HG03066 (cell line): ENCODE measurements at regions not wholly inside any gene's neighbourhood (a gene's known extent, or its start where the extent isn't known, plus 50 kb on each side); places are given as distances from the start of the nearest gene placed in this dataset.

Experiments
- ATAC-seq: cut with Tn5 transposase; IDR thresholded peaks from one replicate; pipeline ENCODE4 v1.9.1; 2021; ENCODE audit warnings: low read depth; ENCODE audit not compliant: unreplicated experiment

GRCh38 chr1:226816576-226816975, 53.8 kb upstream of the PSEN2 start:
- ATAC-seq, result no peak

DNA sequence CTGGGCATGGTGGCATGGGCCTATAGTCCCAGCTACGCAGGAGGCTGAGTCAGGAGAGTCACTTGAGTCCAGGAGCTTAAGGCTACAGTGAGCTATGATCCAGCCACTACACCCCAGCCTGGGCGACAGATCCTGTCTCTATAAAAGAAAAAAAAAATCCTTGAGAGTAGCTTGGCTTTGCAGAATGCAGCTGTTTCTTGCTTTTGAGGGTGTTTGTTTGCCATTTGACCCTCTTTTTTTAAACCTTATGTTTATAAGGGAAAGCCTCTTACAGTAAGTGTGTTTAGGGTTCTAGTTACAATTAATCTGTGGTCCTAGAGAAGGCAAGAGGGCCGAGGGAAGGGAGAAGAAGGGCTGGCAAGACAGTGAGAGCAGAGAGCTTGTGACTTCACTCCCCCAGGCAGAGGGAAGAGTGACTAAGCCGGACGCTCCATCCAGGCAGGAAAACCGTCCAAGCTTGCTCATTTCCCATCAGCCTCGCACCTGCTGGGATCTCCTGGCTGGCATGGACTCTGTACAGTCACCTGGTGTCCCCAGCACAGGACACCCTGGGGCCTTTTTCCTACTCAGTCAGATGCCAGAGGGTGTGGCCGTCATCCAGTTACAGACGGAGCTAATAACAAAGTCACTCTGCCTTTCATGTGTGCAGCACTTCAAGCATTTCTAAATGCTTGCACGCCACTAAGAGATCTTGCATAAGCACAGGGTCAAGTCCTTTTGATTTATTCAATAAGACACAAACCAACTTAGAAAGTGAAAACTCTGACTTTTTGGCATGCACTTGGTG, 55.5 kb upstream of the PSEN2 start:
- no peak for ATAC-seq

DNA sequence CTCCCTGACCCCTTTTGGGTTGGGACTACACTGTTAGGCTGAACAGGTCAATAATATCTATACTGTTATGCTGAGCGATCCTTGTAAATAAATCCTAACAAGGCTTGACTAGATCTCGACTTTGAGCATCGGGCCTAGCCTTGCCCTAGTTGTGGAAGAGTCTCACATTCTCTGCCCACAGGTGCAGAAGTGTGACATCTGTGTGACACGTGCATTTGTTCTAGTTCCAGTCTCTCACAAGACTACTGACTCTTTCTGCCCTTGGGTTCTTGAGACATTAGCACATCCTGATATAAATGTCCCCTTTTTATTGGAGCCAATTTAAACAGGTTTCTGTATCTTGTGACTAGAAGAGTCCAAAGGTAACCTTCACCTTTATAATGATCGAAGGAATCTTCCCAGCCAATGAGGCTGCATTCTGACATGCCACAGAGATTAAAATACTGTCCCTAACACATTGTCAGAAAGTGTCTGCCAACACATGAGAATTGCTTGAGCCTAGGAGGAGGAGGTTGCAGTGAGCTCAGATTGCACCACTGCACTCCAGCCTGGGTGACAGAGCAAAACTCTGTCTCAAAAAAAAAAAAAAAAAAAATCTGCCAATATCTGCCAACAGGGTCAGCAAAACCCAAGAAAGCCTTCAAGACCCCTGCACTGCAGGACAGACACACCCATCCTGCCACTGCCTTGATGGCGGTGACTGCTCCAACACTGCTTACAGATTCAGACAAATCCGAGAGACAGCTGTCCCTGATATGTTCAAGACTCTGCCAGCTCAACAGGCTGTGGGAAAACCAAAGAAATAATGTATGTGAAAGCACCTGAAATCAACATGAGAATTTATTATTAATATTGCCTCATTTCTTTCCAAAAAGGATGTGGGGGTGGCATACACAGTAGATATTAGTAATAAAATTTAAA, 56.5 kb upstream of the PSEN2 start:
- no peak for ATAC-seq

DNA sequence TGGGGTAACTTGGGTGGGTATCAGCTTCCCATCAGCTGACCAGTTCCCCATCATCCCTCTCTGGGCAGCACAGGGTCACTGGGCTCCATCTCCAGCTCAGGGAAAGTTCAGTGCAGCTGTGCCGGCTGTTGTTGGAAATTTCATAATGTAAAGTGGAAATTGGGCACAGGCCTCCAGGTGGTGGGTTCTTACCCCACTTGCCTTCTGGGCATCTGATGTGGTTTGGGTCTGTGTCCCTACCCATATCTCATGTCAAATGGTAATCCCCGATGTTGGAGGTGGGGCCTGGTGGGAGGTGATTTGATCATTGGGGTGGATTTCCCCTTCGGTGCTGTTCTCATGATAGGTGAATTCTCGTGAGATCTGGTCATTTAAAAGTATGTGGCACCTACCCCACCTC, 59.7 kb upstream of the PSEN2 start:
- no peak for ATAC-seq

DNA sequence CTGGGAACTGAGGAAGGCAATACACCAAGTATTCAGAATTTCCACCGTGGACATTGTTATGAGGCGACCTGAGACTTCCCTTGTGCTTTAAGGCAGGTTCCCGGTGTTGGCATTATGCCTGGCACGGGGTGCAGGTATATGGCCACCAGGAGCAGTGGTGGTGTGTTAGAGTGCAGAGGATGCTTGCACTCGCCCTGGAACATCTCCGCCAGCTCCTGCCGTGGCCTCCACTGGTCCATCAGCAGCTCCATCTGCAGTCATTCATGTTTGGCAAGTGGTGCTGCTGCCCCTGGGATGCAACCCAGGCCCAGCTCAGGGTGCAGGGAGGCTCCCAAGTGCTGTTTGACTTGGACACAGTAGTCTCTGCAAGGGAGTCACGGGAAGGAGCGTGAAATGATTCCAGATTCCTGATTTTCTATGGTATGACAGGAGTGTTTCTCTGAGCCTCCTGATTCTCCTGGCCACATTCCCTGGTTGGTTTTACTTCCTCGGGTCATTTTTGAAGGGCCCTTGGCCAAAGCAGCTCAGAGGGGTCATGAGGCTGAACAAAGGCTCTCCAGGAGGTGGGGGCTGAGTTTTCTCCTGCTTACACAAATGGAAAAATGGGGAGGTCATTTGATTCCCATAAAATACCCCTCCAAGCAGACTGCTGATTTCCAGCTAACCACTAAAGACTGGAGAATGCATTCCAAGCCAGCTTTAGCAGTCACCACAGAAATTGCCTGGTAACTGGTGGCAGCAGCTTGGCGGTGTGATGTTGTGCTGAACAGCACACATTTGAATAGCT, 60.4 kb upstream of the PSEN2 start:
- no peak for ATAC-seq

DNA sequence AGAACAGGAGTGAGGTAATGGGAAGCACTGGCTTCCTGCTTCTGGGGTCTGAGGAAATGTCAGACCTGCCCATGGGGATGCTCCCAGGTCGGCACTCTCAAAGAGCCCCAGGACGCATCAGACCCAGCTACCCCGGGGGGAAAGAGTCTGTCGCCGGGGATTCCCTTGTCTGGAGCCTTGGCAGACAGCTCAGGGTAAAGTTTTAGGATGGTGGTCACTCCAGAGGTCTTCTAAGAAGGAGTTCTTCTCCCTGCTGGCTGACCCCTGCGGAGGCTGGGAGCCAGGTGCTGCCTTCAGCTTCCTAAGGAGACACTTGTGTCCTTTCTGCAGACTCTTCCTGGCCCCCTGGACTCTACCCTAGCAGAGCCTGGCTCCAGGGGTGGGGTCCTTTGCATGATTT, 61.9 kb upstream of the PSEN2 start:
- ATAC-seq, result no peak

DNA sequence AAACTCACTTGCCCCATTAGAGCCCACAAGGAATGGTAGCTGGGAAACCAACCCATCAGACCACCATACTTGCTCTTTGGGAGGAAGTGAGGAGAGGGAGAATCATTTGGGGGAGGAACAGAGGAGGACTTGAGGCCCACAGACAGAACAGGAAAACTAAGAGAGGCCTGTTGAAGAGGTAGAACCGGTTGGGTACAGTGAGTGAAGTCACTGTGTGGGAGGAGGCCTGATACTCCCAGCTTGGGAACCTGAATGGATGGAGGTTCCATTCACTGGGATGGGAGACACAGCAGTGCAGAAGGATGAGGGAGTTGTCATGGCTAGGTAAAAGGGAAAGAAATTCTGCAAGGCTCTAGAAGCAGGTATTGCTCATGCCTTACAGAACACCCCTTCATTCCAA, 63.4 kb upstream of the PSEN2 start:
- ATAC-seq, result no peak

- ATAC-seq, result no peak
These were observed 65.3 kb upstream of the PSEN2 start for GRCh38 chr1:226804907-226805759.

DNA sequence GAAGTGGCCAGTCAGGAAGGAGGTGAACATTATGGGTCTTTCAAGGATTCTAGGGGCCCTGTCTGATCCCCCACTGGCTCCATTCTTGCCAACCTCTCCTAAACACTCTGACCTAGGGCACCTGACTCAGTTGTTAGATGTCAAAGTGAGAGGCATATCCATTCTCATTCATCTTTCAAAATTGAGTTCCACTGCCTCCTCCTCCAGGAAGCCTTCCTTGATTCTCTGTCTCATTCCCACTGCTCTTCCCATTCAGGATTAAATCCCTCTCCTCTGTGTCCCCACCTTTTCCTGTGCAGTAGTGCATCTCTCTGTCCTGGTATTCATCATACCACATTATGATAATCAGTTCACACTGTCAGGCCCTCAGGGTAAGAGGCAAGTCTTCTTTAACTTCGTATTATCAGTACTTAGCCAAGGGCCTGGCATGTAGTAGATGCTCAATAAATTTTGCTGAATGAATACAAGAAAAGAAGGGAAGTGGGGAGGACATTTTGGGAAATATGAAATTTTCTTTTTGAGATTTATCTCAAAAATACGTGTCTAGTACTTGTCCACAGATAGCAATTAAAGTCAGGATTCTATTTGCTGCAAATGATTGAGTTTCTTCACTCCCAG, 61.8 kb upstream of the ITPKB start:
- no peak for ATAC-seq

- ATAC-seq, result no peak
These were observed 60.7 kb upstream of the ITPKB start for GRCh38 chr1:226799634-226800281.

DNA sequence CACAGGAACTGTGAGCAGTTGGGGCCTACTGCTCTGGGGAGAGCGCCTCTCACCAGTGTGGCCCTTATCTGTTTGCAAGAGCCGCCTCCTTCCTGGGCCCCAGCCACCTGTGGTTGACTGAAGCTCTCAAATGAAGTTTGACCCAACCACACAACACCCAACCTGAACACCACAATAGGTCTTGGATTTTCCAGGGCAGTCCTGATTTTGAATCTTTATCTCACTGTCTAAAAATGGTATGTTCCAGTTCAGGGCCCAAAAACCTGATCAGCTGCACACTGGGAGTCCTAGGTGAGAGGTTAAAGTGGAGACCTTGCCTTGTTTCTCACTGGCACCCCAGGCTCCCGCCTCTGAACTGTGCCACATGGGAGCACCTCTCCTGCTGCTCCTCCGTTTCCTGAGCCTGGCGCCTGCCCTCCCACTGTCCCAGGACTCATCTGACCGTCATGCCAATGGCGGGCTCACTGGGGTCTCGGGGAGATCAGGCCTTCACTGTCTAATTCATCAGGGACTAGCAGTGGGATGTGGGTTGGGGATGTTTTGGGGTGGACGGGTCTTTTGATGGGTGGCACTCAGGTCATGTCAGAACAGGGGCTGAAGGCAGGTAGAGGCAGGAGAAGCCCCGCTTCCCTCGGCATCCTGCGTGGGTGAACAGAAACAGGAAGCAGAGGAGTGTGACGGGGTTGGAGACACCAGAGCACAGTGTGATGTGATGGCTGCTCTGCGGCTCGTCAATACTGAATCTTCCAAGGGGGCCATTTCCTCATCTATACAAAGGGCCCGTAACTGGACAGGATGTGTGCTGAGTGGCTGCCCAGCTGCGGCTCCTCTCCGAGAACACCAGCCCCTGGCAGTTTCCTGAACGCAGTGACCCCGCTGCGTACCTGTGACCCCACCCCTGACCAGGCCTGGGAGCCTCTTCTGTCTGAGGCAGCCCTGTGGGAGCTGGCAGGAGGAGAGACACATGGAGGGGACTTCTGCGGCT, 59.6 kb upstream of the ITPKB start:
- peak; percentile 84 for ATAC-seq

- no peak for ATAC-seq
These were observed 58.1 kb upstream of the ITPKB start for GRCh38 chr1:226797151-226797550.

GRCh38 chr1:226793620-226794276, 54.7 kb upstream of the ITPKB start:
- ATAC-seq, result no peak

DNA sequence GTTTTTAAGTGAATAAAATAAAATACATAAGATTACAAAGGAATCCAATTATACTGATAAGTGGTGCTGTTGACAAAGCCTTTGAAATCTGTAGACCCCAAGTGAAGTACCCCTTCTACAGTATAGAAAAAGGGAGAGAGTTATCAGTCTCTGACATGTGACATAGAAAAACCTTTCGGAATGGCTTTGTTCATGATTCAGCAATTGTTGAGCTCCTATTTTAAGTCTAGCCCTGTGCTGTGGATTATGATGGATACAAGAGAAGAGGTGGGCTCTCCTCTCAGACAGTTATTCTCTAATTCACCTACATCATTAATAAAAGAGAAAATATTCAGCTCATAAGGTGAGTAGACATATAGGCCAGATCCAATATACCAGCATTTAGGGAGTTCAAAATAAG, 53.3 kb upstream of the ITPKB start:
- ATAC-seq, result no peak

- ATAC-seq, result no peak
These were observed 51.6 kb upstream of the ITPKB start for GRCh38 chr1:226790545-226791181.

- ATAC-seq, result no peak
These were observed 49.9 kb upstream of the ITPKB start for GRCh38 chr1:226788965-226789364.
